Activated B cell treated with CpG ODN at 0.5 μM for 24 hours (primary cell): ENCODE measurements at regions not wholly inside any gene's neighbourhood (a gene's known extent, or its start where the extent isn't known, plus 50 kb on each side); places are given as distances from the start of the nearest gene placed in this dataset.
A peak's percentile ranks its signal among the peaks of the same experiment; 100 is the strongest.
"Not testable (repeated sequence)": the region's sequence is repeated elsewhere in the genome, so short reads cannot be mapped to it uniquely, and the experiment has no call there.

Source experiments
- ATAC-seq: fragments of 200-7000 bp; cut with Tn5 transposase; one replicate; pipeline ENCODE4 v1.10.0; 2021; ENCODE audit warnings: low read depth, mild to moderate bottlenecking, moderate library complexity
- CTCF ChIA-PET: fragments of 350-600 bp; sonication (Branson Sonifier 250); formaldehyde crosslinking; loops from one replicate; lab custom pipeline; 2021; ENCODE audit warnings: antibody characterized with exemption; lab: Charles Lee
- POLR2A ChIA-PET: fragments of 350-600 bp; sonication (Branson Sonifier 250); formaldehyde crosslinking; loops from one replicate; lab custom pipeline; 2021; ENCODE audit warnings: antibody characterized with exemption; lab: Charles Lee
- DNase-seq: peaks from one replicate; pipeline ENCODE4 v3.0.0; 2022
- H3K27ac Mint-ChIP-seq: one replicate; pipeline ENCODE4 v1.8.0; 2020; ENCODE audit warnings: mixed read lengths
- H3K27me3 Mint-ChIP-seq: one replicate; pipeline ENCODE4 v1.8.0; 2021; ENCODE audit warnings: mixed read lengths
- H3K36me3 Mint-ChIP-seq: one replicate; pipeline ENCODE4 v1.8.0; 2021; ENCODE audit warnings: low read depth, mixed read lengths
- H3K4me1 Mint-ChIP-seq: one replicate; pipeline ENCODE4 v1.8.0; 2021; ENCODE audit warnings: mixed read lengths
- H3K4me3 Mint-ChIP-seq: one replicate; pipeline ENCODE4 v1.8.0; 2020; ENCODE audit warnings: mild to moderate bottlenecking, mixed read lengths
- H3K9me3 Mint-ChIP-seq: one replicate; pipeline ENCODE4 v1.8.0; 2020; ENCODE audit warnings: mixed read lengths
- intact Hi-C: fragments of 100-400 bp; cut with micrococcal nuclease; formaldehyde crosslinking; loops from one replicate; pipeline ENCODE4 v1.15.1; 2024
- TF ChIP-seq, protein P1 (sequence below): fragments of 200-600 bp; IDR thresholded peaks from one replicate; pipeline ENCODE4 v1.8.0; 2022; ENCODE audit warnings: antibody characterized with exemption, mild to moderate bottlenecking

GRCh38 chr12:92412856-92413255, 267.2 kb upstream of the BTG1 start:
- Mint-ChIP-seq H3K4me3 (no peak overlapping the region), H3K36me3 (no peaks in the 10 kb centered on the region), H3K9me3 (peaks cover 5% of the 10 kb centered on the region), H3K27me3 (no peaks in the 10 kb centered on the region), H3K4me1 (peaks cover 39% of the 10 kb centered on the region), H3K27ac (no peak overlapping the region)
- CTCF ChIA-PET = no interaction called here
- DNase-seq (no peak), ATAC-seq (no peak)
- POLR2A ChIA-PET = no interaction called here
- TF ChIP-seq, protein P1, sequence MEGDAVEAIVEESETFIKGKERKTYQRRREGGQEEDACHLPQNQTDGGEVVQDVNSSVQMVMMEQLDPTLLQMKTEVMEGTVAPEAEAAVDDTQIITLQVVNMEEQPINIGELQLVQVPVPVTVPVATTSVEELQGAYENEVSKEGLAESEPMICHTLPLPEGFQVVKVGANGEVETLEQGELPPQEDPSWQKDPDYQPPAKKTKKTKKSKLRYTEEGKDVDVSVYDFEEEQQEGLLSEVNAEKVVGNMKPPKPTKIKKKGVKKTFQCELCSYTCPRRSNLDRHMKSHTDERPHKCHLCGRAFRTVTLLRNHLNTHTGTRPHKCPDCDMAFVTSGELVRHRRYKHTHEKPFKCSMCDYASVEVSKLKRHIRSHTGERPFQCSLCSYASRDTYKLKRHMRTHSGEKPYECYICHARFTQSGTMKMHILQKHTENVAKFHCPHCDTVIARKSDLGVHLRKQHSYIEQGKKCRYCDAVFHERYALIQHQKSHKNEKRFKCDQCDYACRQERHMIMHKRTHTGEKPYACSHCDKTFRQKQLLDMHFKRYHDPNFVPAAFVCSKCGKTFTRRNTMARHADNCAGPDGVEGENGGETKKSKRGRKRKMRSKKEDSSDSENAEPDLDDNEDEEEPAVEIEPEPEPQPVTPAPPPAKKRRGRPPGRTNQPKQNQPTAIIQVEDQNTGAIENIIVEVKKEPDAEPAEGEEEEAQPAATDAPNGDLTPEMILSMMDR = no peak
- intact Hi-C loops = loop anchor here (1.0 kb wide), 1 partner anchor 10 kb away; no protein-coding TSS in a partner anchor

DNA sequence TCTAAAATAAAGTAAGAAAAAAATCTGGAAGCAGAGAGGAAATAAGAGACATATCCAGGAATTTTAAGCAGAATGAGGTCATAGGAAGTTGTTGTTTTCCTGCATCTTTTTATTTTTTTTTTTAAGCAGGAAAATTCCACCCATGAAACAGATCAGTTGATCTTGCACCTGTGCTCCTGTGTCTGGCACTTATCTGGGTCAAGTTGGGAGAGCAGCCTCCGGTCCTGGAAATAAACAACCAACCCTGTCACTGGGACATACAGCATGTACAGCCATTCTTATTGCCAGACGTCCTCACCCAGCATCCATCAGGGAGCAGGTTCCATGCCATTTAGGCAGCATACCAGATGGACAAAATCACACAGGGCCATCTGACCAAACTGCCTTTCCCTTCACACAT, 266.0 kb upstream of the BTG1 start:
- Mint-ChIP-seq H3K27ac (no peak overlapping the region), H3K4me3 (no peak overlapping the region), H3K4me1 (peaks cover 44% of the 10 kb centered on the region), H3K27me3 (no peaks in the 10 kb centered on the region), H3K36me3 (no peaks in the 10 kb centered on the region), H3K9me3 (peaks cover 5% of the 10 kb centered on the region)
- TF ChIP-seq, protein P1 = no peak
- DNase-seq (no peak), ATAC-seq (no peak)
- intact Hi-C loops = loop anchor here (1.0 kb wide), 1 partner anchor 12 kb away; no protein-coding TSS in a partner anchor
- ChIA-PET POLR2A (no interaction called here), CTCF (no interaction called here)

- ChIA-PET POLR2A (interaction anchor here (0.6 to 13.3 kb wide), 23 partner anchors 17 to 934 kb away, joined by 3 to 346 read pairs (median 5); partner anchors contain the start of gene BTG1), CTCF (interaction anchor here (0.7 to 4.4 kb wide), 24 partner anchors 9 to 1027 kb away, joined by 3 to 31 read pairs (median 4); partner anchors contain the start of gene BTG1)
- no peaks in the 10 kb centered on the region for H3K27me3 Mint-ChIP-seq
- peaks cover 68% of the 10 kb centered on the region for H3K4me1 Mint-ChIP-seq
- H3K27ac Mint-ChIP-seq = peak overlapping the region; percentile 88
- H3K36me3 Mint-ChIP-seq = no peaks in the 10 kb centered on the region
- ATAC-seq (peak; percentile 42), DNase-seq (no peak)
- TF ChIP-seq, protein P1 = no peak
- peak overlapping the region; percentile 50 for H3K4me3 Mint-ChIP-seq
- H3K9me3 Mint-ChIP-seq = peaks cover 5% of the 10 kb centered on the region
- intact Hi-C loops = loop anchor here (1.0 to 2.0 kb wide), 4 partner anchors 95 to 264 kb away; no protein-coding TSS in a partner anchor
Measured at GRCh38 chr12:92408072-92408900, 262.6 kb upstream of the BTG1 start.

- ATAC-seq, H3K9me3 Mint-ChIP-seq, DNase-seq, H3K4me3 Mint-ChIP-seq, H3K36me3 Mint-ChIP-seq, H3K27me3 Mint-ChIP-seq, intact Hi-C loops, H3K27ac Mint-ChIP-seq: not testable (repeated sequence)
- CTCF ChIA-PET = interaction anchor here (1.1 to 4.4 kb wide), 7 partner anchors 8 to 595 kb away, joined by 3 to 31 read pairs (median 12); partner anchors contain the start of gene BTG1
- peaks cover 82% of the 10 kb centered on the region for H3K4me1 Mint-ChIP-seq
- POLR2A ChIA-PET = interaction anchor here (0.6 to 13.3 kb wide), 10 partner anchors 26 to 269 kb away, joined by 3 to 346 read pairs (median 10); partner anchors contain the start of gene BTG1
Measured at GRCh38 chr12:92406404-92407070, 260.9 kb upstream of the BTG1 start.

DNA sequence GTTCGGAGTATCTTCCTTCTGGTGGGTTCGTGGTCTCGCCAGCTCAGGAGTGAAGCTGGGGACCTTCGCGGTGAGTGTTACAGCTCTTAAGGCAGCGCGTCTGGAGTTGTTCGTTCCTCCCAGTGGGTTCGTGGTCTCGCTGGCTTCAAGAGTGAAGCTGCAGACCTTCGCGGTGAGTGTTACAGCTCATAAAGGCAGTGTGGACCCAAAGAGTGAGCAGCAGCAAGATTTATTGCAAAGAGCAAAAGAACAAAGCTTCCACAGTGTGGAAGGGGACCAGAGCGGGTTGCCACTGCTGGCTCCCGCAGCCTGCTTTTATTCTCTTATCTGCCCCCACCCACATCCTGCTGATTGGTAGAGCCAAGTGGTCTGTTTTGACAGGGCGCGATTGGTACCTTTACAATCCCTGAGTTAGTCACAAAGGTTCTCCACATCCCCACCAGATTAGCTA, 260.2 kb upstream of the BTG1 start:
- H3K36me3 Mint-ChIP-seq, H3K27me3 Mint-ChIP-seq, ATAC-seq, DNase-seq, H3K9me3 Mint-ChIP-seq, H3K4me3 Mint-ChIP-seq: not testable (repeated sequence)
- ChIA-PET POLR2A (interaction anchor here (0.6 to 13.3 kb wide), 8 partner anchors 40 to 260 kb away, joined by 3 to 346 read pairs (median 24); partner anchors contain the start of gene BTG1), CTCF (interaction anchor here (1.0 to 4.0 kb wide), 2 partner anchors 42 kb away, joined by 4 to 31 read pairs; no protein-coding TSS in a partner anchor)
- Mint-ChIP-seq H3K4me1 (peaks cover 87% of the 10 kb centered on the region), H3K27ac (peak overlapping the region; percentile 59)
- intact Hi-C loops = loop anchor here (2.0 kb wide), 1 partner anchor 27 kb away; no protein-coding TSS in a partner anchor
